ENCODE measurements at regions not wholly inside any gene's neighbourhood (a gene's known extent, or its start where the extent isn't known, plus 50 kb on each side); places are given as distances from the start of the nearest gene placed in this dataset.

GRCh38 chr5:39951070-39951469 lies 526.3 kb upstream of the DAB2 start:
- no peaks in the 10 kb centered on the region for H3K9me3 ChIP-seq (ENCODE audit: control insufficient read depth, low read depth, low read length)
- no peak for TF ChIP-seq EZH2 (IDR thresholded peaks at IDR 0.05; ENCODE audit: low read length)
- TF ChIP-seq CTCF (optimal IDR thresholded peaks at IDR 0.05 in 1 of 3, IDR thresholded peaks at IDR 0.05 in 1 of 3, conservative IDR thresholded peaks at IDR 0.05 in 1 of 3; ENCODE audit: extremely low read depth in 1 of 3, insufficient read depth in 2 of 3, low read length in 3 of 3): no peak
- dilution Hi-C loops (cut with MboI; ENCODE audit: extremely low pct_ligation_motif_present, low sequenced_read_pairs): no loop called here
- H3K9me1 ChIP-seq (ENCODE audit: control insufficient read depth, extremely low read depth, insufficient read depth, low read length): no peaks in the 10 kb centered on the region
- H3K27me3 ChIP-seq (ENCODE audit: control insufficient read depth, extremely low read depth, insufficient read depth, low read length): no peaks in the 10 kb centered on the region
- H2AFZ ChIP-seq (ENCODE audit: control insufficient read depth, low read length): no peak overlapping the region
- no peak overlapping the region for H3K4me3 ChIP-seq (ENCODE audit: control insufficient read depth in 2 of 3, extremely low read depth in 1 of 3, insufficient read depth in 2 of 3, low read depth in 1 of 3, low read length in 3 of 3)
- DNase-seq (ENCODE audit: low read depth, low spot score): no peak
- no peak for FAIRE-seq
- H3K9ac ChIP-seq (ENCODE audit: control insufficient read depth, extremely low read depth, insufficient read depth, low read length): no peak overlapping the region
- H3K79me2 ChIP-seq (ENCODE audit: control insufficient read depth, insufficient read depth, low read length): no peaks in the 10 kb centered on the region
- no peaks in the 10 kb centered on the region for H3K4me1 ChIP-seq (ENCODE audit: control insufficient read depth, extremely low read depth, insufficient read depth, low read length)
- no peaks in the 10 kb centered on the region for H4K20me1 ChIP-seq (ENCODE audit: control insufficient read depth, extremely low read depth, insufficient read depth, low read length)
- H3K36me3 ChIP-seq (ENCODE audit: control insufficient read depth in 2 of 2, extremely low read depth in 1 of 2, insufficient read depth in 2 of 2, low read length in 2 of 2): no peaks in the 10 kb centered on the region
- no peak overlapping the region for H3K27ac ChIP-seq (ENCODE audit: control insufficient read depth, insufficient read depth, low read length)
- no peak overlapping the region for H3K4me2 ChIP-seq (ENCODE audit: control insufficient read depth, extremely low read depth, insufficient read depth, low read depth, low read length)

- no peaks in the 10 kb centered on the region for H3K4me1 ChIP-seq (ENCODE audit: control insufficient read depth, extremely low read depth, insufficient read depth, low read length)
- no peaks in the 10 kb centered on the region for H3K9me1 ChIP-seq (ENCODE audit: control insufficient read depth, extremely low read depth, insufficient read depth, low read length)
- no peak overlapping the region for H3K4me3 ChIP-seq (ENCODE audit: control insufficient read depth in 2 of 3, extremely low read depth in 1 of 3, insufficient read depth in 2 of 3, low read depth in 1 of 3, low read length in 3 of 3)
- peak; percentile 27 to 39 (median 38) for TF ChIP-seq CTCF (optimal IDR thresholded peaks at IDR 0.05 in 1 of 3, IDR thresholded peaks at IDR 0.05 in 1 of 3, conservative IDR thresholded peaks at IDR 0.05 in 1 of 3; ENCODE audit: extremely low read depth in 1 of 3, insufficient read depth in 2 of 3, low read length in 3 of 3)
- no peak for TF ChIP-seq EZH2 (IDR thresholded peaks at IDR 0.05; ENCODE audit: low read length)
- H3K9me3 ChIP-seq (ENCODE audit: control insufficient read depth, low read depth, low read length): no peaks in the 10 kb centered on the region
- dilution Hi-C loops (cut with MboI; ENCODE audit: extremely low pct_ligation_motif_present, low sequenced_read_pairs): no loop called here
- no peaks in the 10 kb centered on the region for H3K79me2 ChIP-seq (ENCODE audit: control insufficient read depth, insufficient read depth, low read length)
- H4K20me1 ChIP-seq (ENCODE audit: control insufficient read depth, extremely low read depth, insufficient read depth, low read length): no peaks in the 10 kb centered on the region
- H3K27ac ChIP-seq (ENCODE audit: control insufficient read depth, insufficient read depth, low read length): no peak overlapping the region
- H3K36me3 ChIP-seq (ENCODE audit: control insufficient read depth in 2 of 2, extremely low read depth in 1 of 2, insufficient read depth in 2 of 2, low read length in 2 of 2): no peaks in the 10 kb centered on the region
- no peak overlapping the region for H2AFZ ChIP-seq (ENCODE audit: control insufficient read depth, low read length)
- H3K9ac ChIP-seq (ENCODE audit: control insufficient read depth, extremely low read depth, insufficient read depth, low read length): no peak overlapping the region
- no peak overlapping the region for H3K4me2 ChIP-seq (ENCODE audit: control insufficient read depth, extremely low read depth, insufficient read depth, low read depth, low read length)
- FAIRE-seq (peak; percentile 26), DNase-seq (ENCODE audit: low read depth, low spot score) (peak; percentile 4)
- H3K27me3 ChIP-seq (ENCODE audit: control insufficient read depth, extremely low read depth, insufficient read depth, low read length): no peaks in the 10 kb centered on the region
These were observed 524.2 kb upstream of the DAB2 start for GRCh38 chr5:39948867-39949468.
